Vagina (tissue), 2 donors: ENCODE measurements at regions not wholly inside any gene's neighbourhood (a gene's known extent, or its start where the extent isn't known, plus 50 kb on each side); places are given as distances from the start of the nearest gene placed in this dataset.

ENCODE experiments used
- DNase-seq, 2 donors: peaks; one replicate each; pipeline ENCODE4 v3.0.0-alpha.2; 2017; ENCODE audit errors: extremely low spot score in 2 of 2
- H3K27ac ChIP-seq: fragments of 200-600 bp; sonication (generic); one replicate; pipeline ENCODE4 v1.5.1; 2019
- H3K27me3 ChIP-seq: fragments of 200-600 bp; sonication (generic); one replicate; pipeline ENCODE4 v1.5.1; 2019
- H3K36me3 ChIP-seq, 2 donors: fragments of 200-600 bp; sonication (generic); one replicate each; pipeline ENCODE4 v1.5.1; 2017 to 2019
- H3K4me1 ChIP-seq: fragments of 200-600 bp; sonication (generic); one replicate; pipeline ENCODE4 v1.5.1; 2019
- H3K4me3 ChIP-seq, 2 donors: fragments of 200-600 bp; sonication (generic); 1 replicate in 1 of 2; 2 replicates in 1 of 2; pipeline ENCODE4 v1.5.1; 2016 to 2019
- H3K9me3 ChIP-seq: fragments of 200-600 bp; sonication (generic); one replicate; pipeline ENCODE4 v1.5.1; 2019
- CTCF ChIP-seq, 3 experiments: fragments of 450-650 bp in 2 of 3; fragments of 200-600 bp in 1 of 3; sonication (generic) in 1 of 3; IDR thresholded peaks; one replicate each; pipeline ENCODE4 v1.5.1; 2017 to 2019; ENCODE audit warnings: antibody characterized with exemption in 3 of 3, mild to moderate bottlenecking in 2 of 3, moderate library complexity in 2 of 3
- POLR2A ChIP-seq, 2 donors: fragments of 450-650 bp; IDR thresholded peaks; one replicate each; pipeline ENCODE4 v1.6.1; 2017; ENCODE audit warnings: antibody characterized with exemption in 2 of 2, mild to moderate bottlenecking in 2 of 2, moderate library complexity in 2 of 2
- POLR2AphosphoS5 ChIP-seq, 2 donors: sonication (generic); formaldehyde crosslinking; IDR thresholded peaks; one replicate each; pipeline ENCODE4 v1.9.0; 2017; ENCODE audit warnings: antibody characterized with exemption in 2 of 2, mild to moderate bottlenecking in 2 of 2, low read depth in 1 of 2; ENCODE audit not compliant: insufficient read depth in 1 of 2
- intact Hi-C: fragments of 100-400 bp; cut with DNase I; formaldehyde crosslinking; loops from one replicate; pipeline ENCODE4 v1.15.1; 2023

GRCh38 chr21:26747216-26747615, 98.0 kb downstream of the ADAMTS1 start:
- Histone ChIP-seq H3K4me3 (no peak overlapping the region), H3K27me3 (no peaks in the 10 kb centered on the region), H3K36me3 (no peaks in the 10 kb centered on the region), H3K4me1 (no peaks in the 10 kb centered on the region), H3K27ac (no peak overlapping the region), H3K9me3 (no peaks in the 10 kb centered on the region)
- TF ChIP-seq POLR2A (IDR thresholded peaks at IDR 0.05) (no peak), POLR2AphosphoS5 (IDR thresholded peaks at IDR 0.05; ENCODE audit: insufficient read depth in 1 of 2, low read depth in 1 of 2) (no peak), CTCF (IDR thresholded peaks at IDR 0.05) (no peak)
- DNase-seq, result no peak
- intact Hi-C loops, result no loop called here

- Histone ChIP-seq H3K27ac (no peak overlapping the region), H3K27me3 (no peaks in the 10 kb centered on the region), H3K36me3 (no peaks in the 10 kb centered on the region), H3K9me3 (no peaks in the 10 kb centered on the region), H3K4me3 (no peak overlapping the region), H3K4me1 (no peaks in the 10 kb centered on the region)
- DNase-seq, result no peak
- TF ChIP-seq POLR2A (IDR thresholded peaks at IDR 0.05), result no peak
- no peak for TF ChIP-seq POLR2AphosphoS5 (IDR thresholded peaks at IDR 0.05; ENCODE audit: insufficient read depth in 1 of 2, low read depth in 1 of 2)
- TF ChIP-seq CTCF (IDR thresholded peaks at IDR 0.05), result no peak
- intact Hi-C loops, result no loop called here
These were observed 101.7 kb downstream of the ADAMTS1 start for GRCh38 chr21:26743524-26743923.

GRCh38 chr21:26739189-26739588, 106.0 kb downstream of the ADAMTS1 start:
- no peaks in the 10 kb centered on the region for H3K27me3 ChIP-seq
- no peaks in the 10 kb centered on the region for H3K36me3 ChIP-seq
- H3K4me1 ChIP-seq, result no peaks in the 10 kb centered on the region
- no peak for TF ChIP-seq POLR2A (IDR thresholded peaks at IDR 0.05)
- TF ChIP-seq CTCF (IDR thresholded peaks at IDR 0.05), result no peak
- TF ChIP-seq POLR2AphosphoS5 (IDR thresholded peaks at IDR 0.05; ENCODE audit: insufficient read depth in 1 of 2, low read depth in 1 of 2), result no peak
- no peak overlapping the region for H3K4me3 ChIP-seq
- no peaks in the 10 kb centered on the region for H3K9me3 ChIP-seq
- no peak overlapping the region for H3K27ac ChIP-seq
- intact Hi-C loops, result no loop called here
- DNase-seq, result no peak

DNA sequence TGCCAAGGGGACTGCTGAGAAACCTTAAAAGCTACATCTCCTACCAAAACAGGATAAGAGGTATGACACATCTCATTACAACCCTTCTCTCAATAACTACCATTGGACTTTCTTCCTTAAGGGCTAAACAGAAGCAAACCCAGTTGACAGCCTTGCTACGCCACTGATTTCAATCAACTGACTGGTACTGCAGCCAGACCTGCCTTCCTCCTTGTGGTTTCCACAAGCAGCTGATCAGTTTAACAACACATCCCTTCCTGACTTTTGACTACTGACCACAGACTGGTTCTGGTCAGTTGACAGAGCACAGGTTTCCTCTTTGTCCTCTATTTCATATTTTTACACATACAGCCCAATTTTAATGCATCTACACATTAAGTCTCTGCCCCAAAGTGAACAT, 108.8 kb downstream of the ADAMTS1 start:
- H3K4me3 ChIP-seq, result no peak overlapping the region

More for the DNA sequence above, 108.8 kb downstream of the ADAMTS1 start:
- TF ChIP-seq CTCF (IDR thresholded peaks at IDR 0.05), result no peak
- no peak for TF ChIP-seq POLR2A (IDR thresholded peaks at IDR 0.05)
- TF ChIP-seq POLR2AphosphoS5 (IDR thresholded peaks at IDR 0.05; ENCODE audit: insufficient read depth in 1 of 2, low read depth in 1 of 2), result no peak
- Histone ChIP-seq H3K27me3 (no peaks in the 10 kb centered on the region), H3K36me3 (no peaks in the 10 kb centered on the region), H3K4me1 (no peaks in the 10 kb centered on the region), H3K27ac (no peak overlapping the region), H3K9me3 (no peaks in the 10 kb centered on the region)
- intact Hi-C loops, result no loop called here
- no peak for DNase-seq
